IMR-90 (cell line): ENCODE measurements at regions not wholly inside any gene's neighbourhood (a gene's known extent, or its start where the extent isn't known, plus 50 kb on each side); places are given as distances from the start of the nearest gene placed in this dataset.

Experiments
- CEBPB ChIP-seq: IDR thresholded peaks from 2 replicates; pipeline ENCODE4 v1.6.1; 2012; ENCODE audit warnings: low read depth, low read length, improper control_type of control experiment
- MAZ ChIP-seq: IDR thresholded peaks from 2 replicates; pipeline ENCODE4 v1.6.1; 2012; ENCODE audit warnings: low read depth, mild to moderate bottlenecking, low read length, improper control_type of control experiment, moderate library complexity, borderline replicate concordance
- TF ChIP-seq, protein P1 (sequence below): conservative IDR thresholded peaks from 2 replicates; pipeline ENCODE4 v1.5.1; 2012; ENCODE audit warnings: mild to moderate bottlenecking, low read depth, low read length, improper control_type of control experiment

DNA sequence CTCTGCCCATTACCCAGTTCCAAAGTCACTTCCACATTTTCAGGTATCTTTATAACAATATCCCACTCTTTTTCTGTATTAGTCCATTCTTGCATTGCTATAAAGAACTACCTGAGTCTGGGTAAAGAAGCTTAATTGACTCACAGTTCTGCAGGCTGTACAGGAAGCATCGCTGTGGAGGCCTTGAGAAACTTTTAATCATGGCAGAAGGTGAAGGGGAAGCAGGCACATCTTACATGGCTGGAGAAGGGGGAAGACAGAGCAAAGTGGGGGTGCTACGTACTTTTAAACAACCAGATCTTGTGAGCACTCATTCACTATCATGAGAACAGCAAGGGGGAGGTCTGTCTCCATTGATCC is 85.4 kb upstream of the MAP4K3 start:
- TF ChIP-seq CEBPB (no peak), MAZ (no peak)
- TF ChIP-seq, protein P1, sequence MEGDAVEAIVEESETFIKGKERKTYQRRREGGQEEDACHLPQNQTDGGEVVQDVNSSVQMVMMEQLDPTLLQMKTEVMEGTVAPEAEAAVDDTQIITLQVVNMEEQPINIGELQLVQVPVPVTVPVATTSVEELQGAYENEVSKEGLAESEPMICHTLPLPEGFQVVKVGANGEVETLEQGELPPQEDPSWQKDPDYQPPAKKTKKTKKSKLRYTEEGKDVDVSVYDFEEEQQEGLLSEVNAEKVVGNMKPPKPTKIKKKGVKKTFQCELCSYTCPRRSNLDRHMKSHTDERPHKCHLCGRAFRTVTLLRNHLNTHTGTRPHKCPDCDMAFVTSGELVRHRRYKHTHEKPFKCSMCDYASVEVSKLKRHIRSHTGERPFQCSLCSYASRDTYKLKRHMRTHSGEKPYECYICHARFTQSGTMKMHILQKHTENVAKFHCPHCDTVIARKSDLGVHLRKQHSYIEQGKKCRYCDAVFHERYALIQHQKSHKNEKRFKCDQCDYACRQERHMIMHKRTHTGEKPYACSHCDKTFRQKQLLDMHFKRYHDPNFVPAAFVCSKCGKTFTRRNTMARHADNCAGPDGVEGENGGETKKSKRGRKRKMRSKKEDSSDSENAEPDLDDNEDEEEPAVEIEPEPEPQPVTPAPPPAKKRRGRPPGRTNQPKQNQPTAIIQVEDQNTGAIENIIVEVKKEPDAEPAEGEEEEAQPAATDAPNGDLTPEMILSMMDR = no peak
